ENCODE measurements at regions not wholly inside any gene's neighbourhood (a gene's known extent, or its start where the extent isn't known, plus 50 kb on each side); places are given as distances from the start of the nearest gene placed in this dataset.

GRCh38 chrX:43278440-43278839, 377.7 kb upstream of the MAOA start:
- TF ChIP-seq POLR2AphosphoS5 (IDR thresholded peaks at IDR 0.05; ENCODE audit: low read depth, low read length) (no peak), REST (IDR thresholded peaks at IDR 0.05; ENCODE audit: insufficient read depth in 1 of 2, low read depth in 2 of 2, low read length in 2 of 2) (no peak)
